ENCODE measurements at regions not wholly inside any gene's neighbourhood (a gene's known extent, or its start where the extent isn't known, plus 50 kb on each side); places are given as distances from the start of the nearest gene placed in this dataset.

DNA sequence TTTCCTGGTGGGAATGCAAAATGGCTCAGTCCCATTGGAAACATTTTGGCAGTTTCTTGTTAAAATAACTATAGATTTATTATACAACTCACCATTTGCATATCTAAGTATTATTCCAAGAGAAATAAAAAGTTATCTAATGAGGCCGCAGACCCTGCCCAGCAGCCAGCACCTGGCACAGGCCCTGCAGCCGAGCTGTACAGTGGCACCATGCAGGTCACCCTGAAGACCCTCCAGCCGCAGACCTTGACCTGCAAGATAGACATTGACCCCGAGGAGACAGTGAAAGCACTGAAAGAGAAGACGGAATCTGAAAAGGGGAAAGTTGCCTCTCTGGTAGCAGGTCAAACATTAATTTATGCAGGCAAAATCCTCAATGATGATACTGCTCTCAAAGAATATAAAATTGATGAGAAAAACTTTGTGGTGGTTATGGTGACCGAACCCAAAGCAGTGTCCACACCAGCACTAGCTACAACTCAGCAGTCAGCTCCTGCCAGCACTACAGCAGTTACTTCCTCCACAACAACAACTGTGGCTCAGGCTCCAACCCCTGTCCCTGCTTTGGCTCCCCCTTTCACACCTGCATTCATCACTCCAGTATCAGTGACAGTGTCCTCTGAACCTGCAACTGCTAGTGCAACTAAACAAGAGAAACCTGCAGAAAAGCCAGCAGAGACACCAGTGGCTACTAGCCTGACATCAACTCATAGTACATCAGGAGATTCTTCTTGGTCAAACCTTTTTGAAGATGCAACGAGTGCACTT is 113.5 kb upstream of the SATB1 start:
- Histone ChIP-seq H2AFZ (ENCODE audit: insufficient read depth, low read depth, low read length, poor library complexity, severe bottlenecking) (no peak overlapping the region), H3K4me3 (replicated peaks in 1 of 3; ENCODE audit: low read depth in 2 of 3, low read length in 3 of 3) (no peak overlapping the region), H3K9me3 (replicated peaks in 1 of 2; ENCODE audit: control insufficient read depth in 1 of 2, insufficient read depth in 1 of 2, low read length in 2 of 2) (no peaks in the 10 kb centered on the region), H3K79me2 (ENCODE audit: insufficient read depth, low read length) (no peaks in the 10 kb centered on the region), H4K20me1 (ENCODE audit: insufficient read depth, low read length) (no peaks in the 10 kb centered on the region), H3K36me3 (replicated peaks in 1 of 2; ENCODE audit: control insufficient read depth in 1 of 2, insufficient read depth in 2 of 2, low read length in 2 of 2) (no peaks in the 10 kb centered on the region), H3K4me1 (ENCODE audit: control insufficient read depth in 1 of 2, insufficient read depth in 2 of 2, low read length in 2 of 2) (no peaks in the 10 kb centered on the region), H3K4me2 (replicated peaks; ENCODE audit: extremely low read depth, low read length, poor library complexity, severe bottlenecking) (no peak overlapping the region), H3K27ac (ENCODE audit: low read depth in 1 of 2, low read length in 2 of 2) (no peak overlapping the region), H3K27me3 (ENCODE audit: control insufficient read depth in 2 of 2, insufficient read depth in 2 of 2, low read length in 2 of 2) (no peaks in the 10 kb centered on the region), H3K9ac (ENCODE audit: insufficient read depth, low read length, poor library complexity, severe bottlenecking) (no peak overlapping the region)
- TF ChIP-seq, protein P1, sequence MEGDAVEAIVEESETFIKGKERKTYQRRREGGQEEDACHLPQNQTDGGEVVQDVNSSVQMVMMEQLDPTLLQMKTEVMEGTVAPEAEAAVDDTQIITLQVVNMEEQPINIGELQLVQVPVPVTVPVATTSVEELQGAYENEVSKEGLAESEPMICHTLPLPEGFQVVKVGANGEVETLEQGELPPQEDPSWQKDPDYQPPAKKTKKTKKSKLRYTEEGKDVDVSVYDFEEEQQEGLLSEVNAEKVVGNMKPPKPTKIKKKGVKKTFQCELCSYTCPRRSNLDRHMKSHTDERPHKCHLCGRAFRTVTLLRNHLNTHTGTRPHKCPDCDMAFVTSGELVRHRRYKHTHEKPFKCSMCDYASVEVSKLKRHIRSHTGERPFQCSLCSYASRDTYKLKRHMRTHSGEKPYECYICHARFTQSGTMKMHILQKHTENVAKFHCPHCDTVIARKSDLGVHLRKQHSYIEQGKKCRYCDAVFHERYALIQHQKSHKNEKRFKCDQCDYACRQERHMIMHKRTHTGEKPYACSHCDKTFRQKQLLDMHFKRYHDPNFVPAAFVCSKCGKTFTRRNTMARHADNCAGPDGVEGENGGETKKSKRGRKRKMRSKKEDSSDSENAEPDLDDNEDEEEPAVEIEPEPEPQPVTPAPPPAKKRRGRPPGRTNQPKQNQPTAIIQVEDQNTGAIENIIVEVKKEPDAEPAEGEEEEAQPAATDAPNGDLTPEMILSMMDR (IDR thresholded peaks at IDR 0.05) = no peak
- intact Hi-C loops (cut with micrococcal nuclease) = no loop called here
- no peak for DNase-seq
- Mint-ChIP-seq H3K27ac (no peak overlapping the region), H3K4me1 (no peaks in the 10 kb centered on the region), H3K27me3 (ENCODE audit: low read depth in 3 of 3) (no peaks in the 10 kb centered on the region), H3K9me3 (peaks cover 0 to 2% (median 0%) of the 10 kb centered on the region in 7 donors), H3K36me3 (no peaks in the 10 kb centered on the region), H3K4me3 (no peak overlapping the region)
- 90% methylated on average over 6 of the region's 7 CpGs for WGBS (ENCODE audit: insufficient coverage)

DNA sequence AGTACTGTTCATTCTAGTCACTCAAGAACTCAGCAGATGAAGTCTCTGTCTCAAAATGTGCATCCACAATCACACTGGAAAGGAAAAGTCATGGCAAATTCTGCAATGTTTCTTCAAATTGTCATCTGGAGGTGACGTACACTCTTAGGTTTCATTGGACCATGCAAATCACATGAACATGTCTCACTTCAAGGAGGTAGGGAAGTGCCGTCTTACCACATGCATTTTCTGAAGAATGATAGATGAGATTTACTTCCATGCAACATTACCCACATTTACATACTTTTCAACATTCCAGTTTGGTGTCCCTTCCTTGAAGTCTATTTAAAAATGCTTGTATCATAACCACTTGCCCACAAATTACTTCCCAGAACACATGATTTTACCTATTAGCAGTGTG is 107.9 kb upstream of the SATB1 start:
- H3K27ac Mint-ChIP-seq = no peak overlapping the region
- no peak overlapping the region for H3K4me3 Mint-ChIP-seq
- H3K36me3 ChIP-seq (replicated peaks in 1 of 2; ENCODE audit: control insufficient read depth in 1 of 2, insufficient read depth in 2 of 2, low read length in 2 of 2) = no peaks in the 10 kb centered on the region
- intact Hi-C loops (cut with micrococcal nuclease) = no loop called here
- no CpG with 5 or more reads among the region's 2 CpGs for WGBS (ENCODE audit: insufficient coverage)
- no peaks in the 10 kb centered on the region for H3K79me2 ChIP-seq (ENCODE audit: insufficient read depth, low read length)
- H3K4me1 ChIP-seq (ENCODE audit: control insufficient read depth in 1 of 2, insufficient read depth in 2 of 2, low read length in 2 of 2) = no peaks in the 10 kb centered on the region
- H3K4me3 ChIP-seq (replicated peaks in 1 of 3; ENCODE audit: low read depth in 2 of 3, low read length in 3 of 3) = no peak overlapping the region
- no peaks in the 10 kb centered on the region for H3K9me3 ChIP-seq (replicated peaks in 1 of 2; ENCODE audit: control insufficient read depth in 1 of 2, insufficient read depth in 1 of 2, low read length in 2 of 2)
- no peaks in the 10 kb centered on the region for H3K4me1 Mint-ChIP-seq
- H2AFZ ChIP-seq (ENCODE audit: insufficient read depth, low read depth, low read length, poor library complexity, severe bottlenecking) = no peak overlapping the region
- H3K27me3 Mint-ChIP-seq (ENCODE audit: low read depth in 3 of 3) = no peaks in the 10 kb centered on the region
- no peak for DNase-seq
- H4K20me1 ChIP-seq (ENCODE audit: insufficient read depth, low read length) = no peaks in the 10 kb centered on the region
- no peaks in the 10 kb centered on the region for H3K36me3 Mint-ChIP-seq
- peaks cover 0 to 1% (median 0%) of the 10 kb centered on the region in 7 donors for H3K9me3 Mint-ChIP-seq
- H3K27me3 ChIP-seq (ENCODE audit: control insufficient read depth in 2 of 2, insufficient read depth in 2 of 2, low read length in 2 of 2) = no peaks in the 10 kb centered on the region
- H3K4me2 ChIP-seq (replicated peaks; ENCODE audit: extremely low read depth, low read length, poor library complexity, severe bottlenecking) = no peak overlapping the region
- no peak overlapping the region for H3K27ac ChIP-seq (ENCODE audit: low read depth in 1 of 2, low read length in 2 of 2)
- TF ChIP-seq, protein P1 (IDR thresholded peaks at IDR 0.05) = no peak
- H3K9ac ChIP-seq (ENCODE audit: insufficient read depth, low read length, poor library complexity, severe bottlenecking) = no peak overlapping the region
